ENCODE measurements at regions not wholly inside any gene's neighbourhood (a gene's known extent, or its start where the extent isn't known, plus 50 kb on each side); places are given as distances from the start of the nearest gene placed in this dataset.

DNA sequence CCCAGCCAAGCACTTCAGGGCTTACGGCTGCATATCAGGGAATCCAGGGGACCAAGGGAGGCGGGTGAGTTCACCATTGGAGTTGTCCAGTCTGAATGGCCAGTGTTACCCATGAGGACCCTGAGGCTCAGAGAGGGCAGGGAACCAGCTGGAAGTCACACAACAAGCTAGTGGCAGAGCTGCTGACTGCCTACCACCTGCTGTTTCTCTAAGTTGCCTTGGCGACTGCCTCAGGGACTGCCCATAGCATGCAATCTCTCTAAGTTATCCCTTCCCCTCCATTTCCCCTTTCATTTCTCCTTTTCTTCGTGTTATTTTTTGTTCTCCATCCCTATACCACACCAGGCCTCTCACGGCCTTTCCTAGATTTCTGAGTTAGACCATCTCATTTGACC lies 71.8 kb upstream of the SIRPA start:
- no peak overlapping the region for H2AFZ ChIP-seq (ENCODE audit: low read length)
- no peak for TF ChIP-seq EZH2phosphoT487 (IDR thresholded peaks at IDR 0.05; ENCODE audit: borderline replicate concordance, low read depth, low read length)
- TF ChIP-seq, protein P1, sequence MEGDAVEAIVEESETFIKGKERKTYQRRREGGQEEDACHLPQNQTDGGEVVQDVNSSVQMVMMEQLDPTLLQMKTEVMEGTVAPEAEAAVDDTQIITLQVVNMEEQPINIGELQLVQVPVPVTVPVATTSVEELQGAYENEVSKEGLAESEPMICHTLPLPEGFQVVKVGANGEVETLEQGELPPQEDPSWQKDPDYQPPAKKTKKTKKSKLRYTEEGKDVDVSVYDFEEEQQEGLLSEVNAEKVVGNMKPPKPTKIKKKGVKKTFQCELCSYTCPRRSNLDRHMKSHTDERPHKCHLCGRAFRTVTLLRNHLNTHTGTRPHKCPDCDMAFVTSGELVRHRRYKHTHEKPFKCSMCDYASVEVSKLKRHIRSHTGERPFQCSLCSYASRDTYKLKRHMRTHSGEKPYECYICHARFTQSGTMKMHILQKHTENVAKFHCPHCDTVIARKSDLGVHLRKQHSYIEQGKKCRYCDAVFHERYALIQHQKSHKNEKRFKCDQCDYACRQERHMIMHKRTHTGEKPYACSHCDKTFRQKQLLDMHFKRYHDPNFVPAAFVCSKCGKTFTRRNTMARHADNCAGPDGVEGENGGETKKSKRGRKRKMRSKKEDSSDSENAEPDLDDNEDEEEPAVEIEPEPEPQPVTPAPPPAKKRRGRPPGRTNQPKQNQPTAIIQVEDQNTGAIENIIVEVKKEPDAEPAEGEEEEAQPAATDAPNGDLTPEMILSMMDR (conservative IDR thresholded peaks at IDR 0.05; ENCODE audit: low read length) = no peak
- ChIA-PET POLR2A (no interaction called here), CTCF (ENCODE audit: unreplicated experiment) (interaction anchor here (1.2 kb wide), 1 partner anchor 47 kb away, joined by 3 read pairs; no protein-coding TSS in a partner anchor)
- no peaks in the 10 kb centered on the region for H3K36me3 ChIP-seq (ENCODE audit: insufficient read depth, low read length)
- H3K27ac ChIP-seq (ENCODE audit: low read depth, low read length, poor library complexity, severe bottlenecking) = no peak overlapping the region
- no peak overlapping the region for H3K4me2 ChIP-seq (ENCODE audit: low read length)
- no TSS peak for BruUV-seq (replicated peaks)
- peaks cover 13% of the 10 kb centered on the region; the same call in 1 of the 2 replicates for H3K9me3 ChIP-seq (ENCODE audit: low read length)
- DNase-seq (ENCODE audit: low spot score) = no peak
- no peaks in the 10 kb centered on the region for H3K79me2 ChIP-seq (ENCODE audit: insufficient read depth, low read depth, low read length)
- H3K9me2 ChIP-seq (ENCODE audit: insufficient read depth, low read length) = no peaks in the 10 kb centered on the region
- H3K4me1 ChIP-seq (ENCODE audit: insufficient read depth, low read length, poor library complexity, severe bottlenecking) = no peaks in the 10 kb centered on the region
- H4K20me1 ChIP-seq (ENCODE audit: insufficient read depth, low read length) = no peaks in the 10 kb centered on the region
- no peak overlapping the region for H3K4me3 ChIP-seq (ENCODE audit: low read depth, low read length, poor library complexity, severe bottlenecking)
- intact Hi-C loops (cut with micrococcal nuclease; ENCODE audit: unreplicated experiment) = no loop called here

DNA sequence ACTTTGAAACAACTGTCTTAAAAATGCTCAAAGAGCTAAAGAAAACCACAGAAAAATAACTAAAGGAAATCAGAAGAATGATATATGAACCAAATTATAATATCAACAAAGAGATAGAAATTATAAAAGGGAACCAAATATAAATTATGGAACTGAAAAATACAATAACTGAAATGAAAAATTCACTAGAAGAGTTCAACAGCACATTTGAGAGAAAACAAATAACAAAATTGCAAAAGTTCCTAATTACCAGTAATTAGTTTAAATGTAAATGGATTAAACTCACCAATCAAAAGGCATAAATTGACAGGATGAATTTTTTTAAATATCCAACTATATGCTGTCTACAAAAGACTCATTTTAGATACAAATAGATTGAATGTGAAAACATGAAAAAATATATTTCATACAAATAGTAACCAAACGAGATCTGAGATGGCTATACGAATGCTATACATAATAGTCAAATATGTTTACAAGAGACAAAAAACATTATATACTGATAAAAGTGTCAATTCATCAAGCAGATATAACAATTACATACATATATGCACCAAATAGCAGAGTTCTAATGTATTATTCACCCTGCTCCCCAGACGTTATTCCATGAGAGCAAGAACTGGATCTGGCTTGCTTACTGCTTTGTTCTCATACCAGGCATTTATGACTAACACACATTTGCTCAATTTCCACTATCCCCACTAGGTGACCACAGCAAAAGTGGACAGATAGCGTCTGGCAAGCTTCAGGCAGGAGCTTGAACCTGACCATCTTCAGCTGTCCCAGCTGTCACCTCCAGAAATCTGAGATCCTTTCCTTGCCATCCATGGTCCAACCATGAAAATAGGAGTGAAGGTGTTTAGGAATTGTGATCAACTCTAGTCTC lies 72.4 kb upstream of the SIRPA start:
- H3K79me2 ChIP-seq (ENCODE audit: insufficient read depth, low read depth, low read length) = no peaks in the 10 kb centered on the region
- H3K4me1 ChIP-seq (ENCODE audit: insufficient read depth, low read length, poor library complexity, severe bottlenecking) = no peaks in the 10 kb centered on the region
- no peak overlapping the region for H3K27ac ChIP-seq (ENCODE audit: low read depth, low read length, poor library complexity, severe bottlenecking)
- H3K9me3 ChIP-seq (ENCODE audit: low read length) = peaks cover 13% of the 10 kb centered on the region; the same call in 1 of the 2 replicates
- DNase-seq (ENCODE audit: low spot score) = no peak
- CTCF ChIA-PET (ENCODE audit: unreplicated experiment) = interaction anchor here (1.2 kb wide), 1 partner anchor 46 kb away, joined by 3 read pairs; no protein-coding TSS in a partner anchor
- POLR2A ChIA-PET = interaction anchor here (0.5 kb wide), 1 partner anchor 170 kb away, joined by 4 read pairs; no protein-coding TSS in a partner anchor
- H3K9me2 ChIP-seq (ENCODE audit: insufficient read depth, low read length) = no peaks in the 10 kb centered on the region
- intact Hi-C loops (cut with micrococcal nuclease; ENCODE audit: unreplicated experiment) = no loop called here
- no peaks in the 10 kb centered on the region for H4K20me1 ChIP-seq (ENCODE audit: insufficient read depth, low read length)
- no TSS peak for BruUV-seq (replicated peaks)
- no peaks in the 10 kb centered on the region for H3K36me3 ChIP-seq (ENCODE audit: insufficient read depth, low read length)
- H3K4me2 ChIP-seq (ENCODE audit: low read length) = no peak overlapping the region
- H3K4me3 ChIP-seq (ENCODE audit: low read depth, low read length, poor library complexity, severe bottlenecking) = no peak overlapping the region
- H2AFZ ChIP-seq (ENCODE audit: low read length) = no peak overlapping the region
- no peak for TF ChIP-seq EZH2phosphoT487 (IDR thresholded peaks at IDR 0.05; ENCODE audit: borderline replicate concordance, low read depth, low read length)
- TF ChIP-seq, protein P1 (conservative IDR thresholded peaks at IDR 0.05; ENCODE audit: low read length) = no peak
